ENCODE measurements at regions not wholly inside any gene's neighbourhood (a gene's known extent, or its start where the extent isn't known, plus 50 kb on each side); places are given as distances from the start of the nearest gene placed in this dataset.

DNA sequence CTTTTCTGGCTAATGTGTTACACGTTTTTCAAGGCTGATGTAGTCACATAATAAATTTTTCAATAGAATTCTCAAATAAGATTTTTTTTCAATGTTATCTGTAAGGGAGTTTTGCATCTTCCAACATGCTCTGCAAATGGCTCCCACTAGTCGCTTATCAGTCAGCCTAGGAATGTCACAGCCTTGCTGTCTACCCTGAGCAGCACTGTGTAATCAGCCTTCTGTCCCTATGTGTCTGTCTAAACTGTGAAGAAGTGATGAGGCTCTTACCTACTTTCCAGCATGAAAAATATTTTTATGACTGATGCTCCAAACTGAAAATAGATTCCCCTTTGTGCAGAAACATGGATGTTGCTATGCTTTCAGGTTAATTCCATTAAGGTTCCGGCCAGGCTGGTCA, 75.1 kb upstream of the FAM216B start (continued):
- no peak for TF ChIP-seq FOXM1 (IDR thresholded peaks at IDR 0.05; ENCODE audit: low read depth)

DNA sequence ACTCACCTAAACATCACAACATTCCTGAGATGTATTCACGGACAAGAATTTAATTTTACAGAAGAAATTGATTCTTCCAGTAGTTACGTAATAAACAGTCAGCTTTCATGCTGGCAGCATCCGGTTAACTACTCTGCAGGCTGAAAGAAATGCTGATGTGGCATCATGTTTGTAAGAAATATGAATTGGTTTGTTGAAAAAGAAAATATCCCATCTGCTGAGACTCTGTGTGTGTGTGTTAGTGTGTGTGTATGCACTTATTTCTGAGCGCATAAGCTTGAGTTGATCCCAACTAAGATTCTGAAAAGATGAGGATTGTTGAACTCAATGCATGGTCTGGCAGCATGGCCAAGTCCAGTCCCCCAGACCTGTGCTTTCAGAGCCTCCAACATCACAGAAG, 74.3 kb upstream of the FAM216B start:
- Histone ChIP-seq H3F3A (replicated peaks; ENCODE audit: insufficient read depth) (no peaks in the 10 kb centered on the region), H3K9me3 (no peaks in the 10 kb centered on the region), H3K27ac (ENCODE audit: low read depth in 2 of 2, low read length in 1 of 2) (no peak overlapping the region), H3K4me3 (ENCODE audit: low read depth in 2 of 2, low read length in 1 of 2) (no peak overlapping the region), H3K9ac (no peak overlapping the region), H2AFZ (ENCODE audit: low read depth) (no peak overlapping the region), H3K27me3 (ENCODE audit: insufficient read depth) (no peaks in the 10 kb centered on the region), H3K36me3 (replicated peaks in 1 of 2; ENCODE audit: control insufficient read depth in 1 of 2, insufficient read depth in 2 of 2, low read length in 1 of 2) (no peaks in the 10 kb centered on the region), H3K79me2 (ENCODE audit: insufficient read depth) (no peaks in the 10 kb centered on the region), H3K9me2 (no peaks in the 10 kb centered on the region), H3K4me2 (no peak overlapping the region), H4K20me1 (ENCODE audit: insufficient read depth) (no peaks in the 10 kb centered on the region), H3K4me1 (ENCODE audit: control insufficient read depth in 1 of 2, insufficient read depth in 2 of 2, low read depth in 1 of 2, low read length in 1 of 2) (no peaks in the 10 kb centered on the region)
- ChIA-PET POLR2A (no interaction called here), CTCF (interaction anchor here (1.2 kb wide), 1 partner anchor 12 kb away, joined by 3 read pairs; no protein-coding TSS in a partner anchor)
- TF ChIP-seq NRF1 (IDR thresholded peaks at IDR 0.05; ENCODE audit: low read depth, low read length) (no peak), MXI1 (IDR thresholded peaks at IDR 0.05; ENCODE audit: low read depth, low read length) (no peak), POLR2AphosphoS5 (IDR thresholded peaks at IDR 0.05; ENCODE audit: low read depth, low read length) (no peak), ELF1 (IDR thresholded peaks at IDR 0.05) (no peak), CHD2 (IDR thresholded peaks at IDR 0.05; ENCODE audit: low read length, partially characterized antibody) (no peak), GABPA (IDR thresholded peaks at IDR 0.05; ENCODE audit: low read depth) (no peak), EZH2phosphoT487 (IDR thresholded peaks at IDR 0.05; ENCODE audit: borderline replicate concordance, low read depth) (no peak), RCOR1 (IDR thresholded peaks at IDR 0.05; ENCODE audit: low read length) (no peak), YY1 (IDR thresholded peaks at IDR 0.05; ENCODE audit: low read depth) (no peak), FOSL2 (IDR thresholded peaks at IDR 0.05; ENCODE audit: borderline replicate concordance, low read depth) (no peak), SMC3 (IDR thresholded peaks at IDR 0.05; ENCODE audit: low read depth, low read length) (no peak), RXRA (IDR thresholded peaks at IDR 0.05; ENCODE audit: borderline replicate concordance, low read depth) (no peak), TEAD4 (IDR thresholded peaks at IDR 0.05; ENCODE audit: borderline replicate concordance, insufficient read depth) (no peak), TAF1 (IDR thresholded peaks at IDR 0.05; ENCODE audit: borderline replicate concordance, low read depth, low read length) (no peak)
- TF ChIP-seq, protein P1, sequence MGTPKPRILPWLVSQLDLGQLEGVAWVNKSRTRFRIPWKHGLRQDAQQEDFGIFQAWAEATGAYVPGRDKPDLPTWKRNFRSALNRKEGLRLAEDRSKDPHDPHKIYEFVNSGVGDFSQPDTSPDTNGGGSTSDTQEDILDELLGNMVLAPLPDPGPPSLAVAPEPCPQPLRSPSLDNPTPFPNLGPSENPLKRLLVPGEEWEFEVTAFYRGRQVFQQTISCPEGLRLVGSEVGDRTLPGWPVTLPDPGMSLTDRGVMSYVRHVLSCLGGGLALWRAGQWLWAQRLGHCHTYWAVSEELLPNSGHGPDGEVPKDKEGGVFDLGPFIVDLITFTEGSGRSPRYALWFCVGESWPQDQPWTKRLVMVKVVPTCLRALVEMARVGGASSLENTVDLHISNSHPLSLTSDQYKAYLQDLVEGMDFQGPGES (IDR thresholded peaks at IDR 0.05; ENCODE audit: low read depth, low read length), result no peak
- TF ChIP-seq, protein P2, sequence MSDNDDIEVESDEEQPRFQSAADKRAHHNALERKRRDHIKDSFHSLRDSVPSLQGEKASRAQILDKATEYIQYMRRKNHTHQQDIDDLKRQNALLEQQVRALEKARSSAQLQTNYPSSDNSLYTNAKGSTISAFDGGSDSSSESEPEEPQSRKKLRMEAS (IDR thresholded peaks at IDR 0.05; ENCODE audit: low read depth), result no peak
- TF ChIP-seq, protein P3, sequence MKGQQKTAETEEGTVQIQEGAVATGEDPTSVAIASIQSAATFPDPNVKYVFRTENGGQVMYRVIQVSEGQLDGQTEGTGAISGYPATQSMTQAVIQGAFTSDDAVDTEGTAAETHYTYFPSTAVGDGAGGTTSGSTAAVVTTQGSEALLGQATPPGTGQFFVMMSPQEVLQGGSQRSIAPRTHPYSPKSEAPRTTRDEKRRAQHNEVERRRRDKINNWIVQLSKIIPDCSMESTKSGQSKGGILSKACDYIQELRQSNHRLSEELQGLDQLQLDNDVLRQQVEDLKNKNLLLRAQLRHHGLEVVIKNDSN (IDR thresholded peaks at IDR 0.05; ENCODE audit: borderline replicate concordance, low read depth), result no peak
- TF ChIP-seq, protein P4, sequence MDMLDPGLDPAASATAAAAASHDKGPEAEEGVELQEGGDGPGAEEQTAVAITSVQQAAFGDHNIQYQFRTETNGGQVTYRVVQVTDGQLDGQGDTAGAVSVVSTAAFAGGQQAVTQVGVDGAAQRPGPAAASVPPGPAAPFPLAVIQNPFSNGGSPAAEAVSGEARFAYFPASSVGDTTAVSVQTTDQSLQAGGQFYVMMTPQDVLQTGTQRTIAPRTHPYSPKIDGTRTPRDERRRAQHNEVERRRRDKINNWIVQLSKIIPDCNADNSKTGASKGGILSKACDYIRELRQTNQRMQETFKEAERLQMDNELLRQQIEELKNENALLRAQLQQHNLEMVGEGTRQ (IDR thresholded peaks at IDR 0.05; ENCODE audit: borderline replicate concordance, low read depth, low read length), result no peak
- TF ChIP-seq, protein P5, sequence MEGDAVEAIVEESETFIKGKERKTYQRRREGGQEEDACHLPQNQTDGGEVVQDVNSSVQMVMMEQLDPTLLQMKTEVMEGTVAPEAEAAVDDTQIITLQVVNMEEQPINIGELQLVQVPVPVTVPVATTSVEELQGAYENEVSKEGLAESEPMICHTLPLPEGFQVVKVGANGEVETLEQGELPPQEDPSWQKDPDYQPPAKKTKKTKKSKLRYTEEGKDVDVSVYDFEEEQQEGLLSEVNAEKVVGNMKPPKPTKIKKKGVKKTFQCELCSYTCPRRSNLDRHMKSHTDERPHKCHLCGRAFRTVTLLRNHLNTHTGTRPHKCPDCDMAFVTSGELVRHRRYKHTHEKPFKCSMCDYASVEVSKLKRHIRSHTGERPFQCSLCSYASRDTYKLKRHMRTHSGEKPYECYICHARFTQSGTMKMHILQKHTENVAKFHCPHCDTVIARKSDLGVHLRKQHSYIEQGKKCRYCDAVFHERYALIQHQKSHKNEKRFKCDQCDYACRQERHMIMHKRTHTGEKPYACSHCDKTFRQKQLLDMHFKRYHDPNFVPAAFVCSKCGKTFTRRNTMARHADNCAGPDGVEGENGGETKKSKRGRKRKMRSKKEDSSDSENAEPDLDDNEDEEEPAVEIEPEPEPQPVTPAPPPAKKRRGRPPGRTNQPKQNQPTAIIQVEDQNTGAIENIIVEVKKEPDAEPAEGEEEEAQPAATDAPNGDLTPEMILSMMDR (IDR thresholded peaks at IDR 0.05), result no peak
- DNase-seq, result no peak
- WGBS (ENCODE audit: low lambda C conversion rate), result 92% methylated on average over 4 of the region's 4 CpGs
